Neural progenitor cell (in vitro differentiated cells): ENCODE measurements at regions not wholly inside any gene's neighbourhood (a gene's known extent, or its start where the extent isn't known, plus 50 kb on each side); places are given as distances from the start of the nearest gene placed in this dataset.

ENCODE experiments used
- CTCF ChIP-seq: fragments of 200-600 bp; sonication (generic); IDR thresholded peaks from 2 replicates; pipeline ENCODE4 v1.5.1; 2017; ENCODE audit warnings: antibody characterized with exemption, mild to moderate bottlenecking
- EZH2 ChIP-seq: fragments of 200-600 bp; sonication (generic); IDR thresholded peaks from 2 replicates; pipeline ENCODE4 v1.6.1; 2017; ENCODE audit warnings: antibody characterized with exemption, mild to moderate bottlenecking, moderate library complexity

GRCh38 chrX:13939741-13940597 is 89.7 kb downstream of the GEMIN8 start:
- TF ChIP-seq CTCF (no peak), EZH2 (no peak)
